GM06990 (cell line): ENCODE measurements at regions not wholly inside any gene's neighbourhood (a gene's known extent, or its start where the extent isn't known, plus 50 kb on each side); places are given as distances from the start of the nearest gene placed in this dataset.

Source experiments
- DNase-seq: peaks from one replicate; pipeline ENCODE4 v3.0.0-alpha.2; 2011; ENCODE audit not compliant: insufficient read length; ENCODE audit errors: extremely low read depth
- H3K27me3 ChIP-seq: replicated peaks from 2 replicates; pipeline ENCODE4 v1.6.0; 2011; ENCODE audit warnings: low read length; ENCODE audit not compliant: control insufficient read depth, insufficient read depth
- H3K36me3 ChIP-seq: 2 replicates; pipeline ENCODE4 v1.5.1; 2011; ENCODE audit warnings: low read length; ENCODE audit not compliant: control insufficient read depth, insufficient read depth
- H3K4me3 ChIP-seq: replicated peaks from 2 replicates; pipeline ENCODE4 v1.5.1; 2011; ENCODE audit warnings: low read depth, mild to moderate bottlenecking, control low read depth, low read length
- CTCF ChIP-seq: IDR thresholded peaks from 2 replicates; pipeline ENCODE4 v1.5.1; 2011; ENCODE audit warnings: low read length, control low read depth, mild to moderate bottlenecking, inconsistent platforms; ENCODE audit not compliant: insufficient read depth, poor library complexity, severe bottlenecking

GRCh38 chr2:30371028-30371689 is 75.9 kb upstream of the LCLAT1 start:
- TF ChIP-seq CTCF: no peak
- no peak for DNase-seq
- Histone ChIP-seq H3K4me3 (no peak overlapping the region), H3K36me3 (no peaks in the 10 kb centered on the region), H3K27me3 (no peaks in the 10 kb centered on the region; the same call in 1 of the 2 replicates)

- no peaks in the 10 kb centered on the region for H3K36me3 ChIP-seq
- H3K27me3 ChIP-seq: no peaks in the 10 kb centered on the region; the same call in 1 of the 2 replicates
- DNase-seq: no peak
- no peak overlapping the region for H3K4me3 ChIP-seq
- TF ChIP-seq CTCF: no peak
Observed at GRCh38 chr2:30371772-30372373, 75.2 kb upstream of the LCLAT1 start.

GRCh38 chr2:30372826-30373225 is 74.2 kb upstream of the LCLAT1 start:
- DNase-seq: no peak
- H3K36me3 ChIP-seq: no peaks in the 10 kb centered on the region
- H3K27me3 ChIP-seq: no peaks in the 10 kb centered on the region; the same call in 1 of the 2 replicates
- H3K4me3 ChIP-seq: no peak overlapping the region
- TF ChIP-seq CTCF: no peak

- Histone ChIP-seq H3K36me3 (no peaks in the 10 kb centered on the region), H3K4me3 (no peak overlapping the region), H3K27me3 (no peaks in the 10 kb centered on the region; the same call in 1 of the 2 replicates)
- DNase-seq: no peak
- no peak for TF ChIP-seq CTCF
Observed at GRCh38 chr2:30373881-30374302, 73.2 kb upstream of the LCLAT1 start.

- no peaks in the 10 kb centered on the region for H3K36me3 ChIP-seq
- TF ChIP-seq CTCF: no peak
- DNase-seq: no peak
- H3K27me3 ChIP-seq: no peaks in the 10 kb centered on the region; the same call in 1 of the 2 replicates
- no peak overlapping the region for H3K4me3 ChIP-seq
Observed at GRCh38 chr2:30374380-30374779, 72.7 kb upstream of the LCLAT1 start.
